Transverse colon (tissue), 4 donors: ENCODE measurements at regions not wholly inside any gene's neighbourhood (a gene's known extent, or its start where the extent isn't known, plus 50 kb on each side); places are given as distances from the start of the nearest gene placed in this dataset.

Experiments used
- CTCF ChIP-seq, 5 experiments: fragments of 200-600 bp in 3 of 5; fragments of 450-650 bp in 2 of 5; sonication (generic) in 3 of 5; IDR thresholded peaks; 1 replicate in 2 of 5; 2 replicates in 3 of 5; pipeline ENCODE4 v1.5.1; 2016 to 2017; ENCODE audit warnings: antibody characterized with exemption in 5 of 5, inconsistent platforms in 3 of 5, mild to moderate bottlenecking in 2 of 5, moderate library complexity in 1 of 5
- EP300 ChIP-seq: sonication (generic); formaldehyde crosslinking; IDR thresholded peaks from one replicate; pipeline ENCODE4 v1.6.1; 2017; ENCODE audit warnings: antibody characterized with exemption, low read depth
- POLR2A ChIP-seq: fragments of 450-650 bp; IDR thresholded peaks from one replicate; pipeline ENCODE4 v1.6.1; 2016; ENCODE audit warnings: antibody characterized with exemption, mild to moderate bottlenecking, moderate library complexity
- POLR2AphosphoS5 ChIP-seq, 3 donors: sonication (generic); formaldehyde crosslinking; IDR thresholded peaks; one replicate each; pipeline ENCODE4 v1.6.1; 2016; ENCODE audit warnings: antibody characterized with exemption in 3 of 3

GRCh38 chr2:188881434-188881833 is 92.7 kb upstream of the COL3A1 start:
- no peak for TF ChIP-seq POLR2A
- no peak for TF ChIP-seq POLR2AphosphoS5 (IDR thresholded peaks at IDR 0.05)
- no peak for TF ChIP-seq CTCF (IDR thresholded peaks at IDR 0.05)
- no peak for TF ChIP-seq EP300
